RWPE2 (cell line): ENCODE measurements at regions not wholly inside any gene's neighbourhood (a gene's known extent, or its start where the extent isn't known, plus 50 kb on each side); places are given as distances from the start of the nearest gene placed in this dataset.

Source experiments
- ATAC-seq: fragments of 200-7000 bp; cut with Tn5 transposase; 3 replicates; pipeline ENCODE4 v1.9.1; 2021; ENCODE audit warnings: low read depth
- DNase-seq: peaks from one replicate; pipeline ENCODE4 v3.0.0-alpha.2; 2020; ENCODE audit warnings: low spot score
- H3K27ac ChIP-seq: fragments of 450-650 bp; 2 replicates; pipeline ENCODE4 v1.5.1; 2017; ENCODE audit warnings: mild to moderate bottlenecking; ENCODE audit not compliant: poor library complexity, severe bottlenecking
- H3K27me3 ChIP-seq: fragments of 250-450 bp; sonication (Bioruptor Pico); 2 replicates; pipeline ENCODE4 v1.5.1; 2021; ENCODE audit warnings: mild to moderate bottlenecking, moderate library complexity; ENCODE audit not compliant: insufficient read depth, poor library complexity, severe bottlenecking
- H3K36me3 ChIP-seq: fragments of 250-450 bp; sonication (Bioruptor Pico); 2 replicates; pipeline ENCODE4 v1.5.1; 2020; ENCODE audit warnings: low read depth, mild to moderate bottlenecking, moderate library complexity
- H3K4me1 ChIP-seq: fragments of 250-450 bp; sonication (Bioruptor Pico); 2 replicates; pipeline ENCODE4 v1.5.1; 2021; ENCODE audit warnings: mild to moderate bottlenecking, moderate library complexity; ENCODE audit not compliant: insufficient read depth, poor library complexity, severe bottlenecking
- H3K4me3 ChIP-seq: fragments of 250-450 bp; sonication (Bioruptor Pico); 2 replicates; pipeline ENCODE4 v1.5.1; 2021; ENCODE audit warnings: mild to moderate bottlenecking, moderate library complexity; ENCODE audit not compliant: severe bottlenecking
- H3K9me3 ChIP-seq: fragments of 250-450 bp; sonication (Bioruptor Pico); 2 replicates; pipeline ENCODE4 v1.5.1; 2021; ENCODE audit warnings: mild to moderate bottlenecking, moderate library complexity; ENCODE audit not compliant: severe bottlenecking
- TF ChIP-seq, protein P1 (sequence below): fragments of 450-650 bp; IDR thresholded peaks from one replicate; pipeline ENCODE4 v1.5.1; 2017; ENCODE audit warnings: mild to moderate bottlenecking, moderate library complexity; ENCODE audit not compliant: poor library complexity, severe bottlenecking

DNA sequence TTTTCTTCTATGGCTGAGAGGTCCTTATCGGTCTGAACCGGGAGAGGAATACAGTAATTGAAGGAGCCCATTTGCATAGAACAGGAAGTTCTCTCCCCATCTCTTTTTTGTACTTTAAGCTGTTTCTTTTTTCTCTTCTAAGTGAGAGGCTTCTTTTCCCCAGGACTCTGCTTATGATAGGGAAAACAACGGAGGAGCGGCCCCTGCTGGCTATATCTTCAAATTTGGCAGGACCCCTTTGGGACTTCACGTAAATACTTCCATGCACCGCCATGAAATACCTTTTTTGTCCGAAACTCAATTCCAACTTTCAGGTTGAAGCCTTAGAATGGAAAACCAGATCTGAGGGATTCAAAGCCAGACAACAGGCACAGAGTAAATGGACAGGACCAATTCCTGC, 1153.0 kb upstream of the INTU start:
- Histone ChIP-seq H3K4me3 (no peak overlapping the region), H3K27ac (no peak overlapping the region), H3K36me3 (no peaks in the 10 kb centered on the region), H3K4me1 (no peaks in the 10 kb centered on the region), H3K9me3 (no peaks in the 10 kb centered on the region), H3K27me3 (no peaks in the 10 kb centered on the region)
- TF ChIP-seq, protein P1, sequence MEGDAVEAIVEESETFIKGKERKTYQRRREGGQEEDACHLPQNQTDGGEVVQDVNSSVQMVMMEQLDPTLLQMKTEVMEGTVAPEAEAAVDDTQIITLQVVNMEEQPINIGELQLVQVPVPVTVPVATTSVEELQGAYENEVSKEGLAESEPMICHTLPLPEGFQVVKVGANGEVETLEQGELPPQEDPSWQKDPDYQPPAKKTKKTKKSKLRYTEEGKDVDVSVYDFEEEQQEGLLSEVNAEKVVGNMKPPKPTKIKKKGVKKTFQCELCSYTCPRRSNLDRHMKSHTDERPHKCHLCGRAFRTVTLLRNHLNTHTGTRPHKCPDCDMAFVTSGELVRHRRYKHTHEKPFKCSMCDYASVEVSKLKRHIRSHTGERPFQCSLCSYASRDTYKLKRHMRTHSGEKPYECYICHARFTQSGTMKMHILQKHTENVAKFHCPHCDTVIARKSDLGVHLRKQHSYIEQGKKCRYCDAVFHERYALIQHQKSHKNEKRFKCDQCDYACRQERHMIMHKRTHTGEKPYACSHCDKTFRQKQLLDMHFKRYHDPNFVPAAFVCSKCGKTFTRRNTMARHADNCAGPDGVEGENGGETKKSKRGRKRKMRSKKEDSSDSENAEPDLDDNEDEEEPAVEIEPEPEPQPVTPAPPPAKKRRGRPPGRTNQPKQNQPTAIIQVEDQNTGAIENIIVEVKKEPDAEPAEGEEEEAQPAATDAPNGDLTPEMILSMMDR, result no peak
- ATAC-seq (no peak), DNase-seq (no peak)

DNA sequence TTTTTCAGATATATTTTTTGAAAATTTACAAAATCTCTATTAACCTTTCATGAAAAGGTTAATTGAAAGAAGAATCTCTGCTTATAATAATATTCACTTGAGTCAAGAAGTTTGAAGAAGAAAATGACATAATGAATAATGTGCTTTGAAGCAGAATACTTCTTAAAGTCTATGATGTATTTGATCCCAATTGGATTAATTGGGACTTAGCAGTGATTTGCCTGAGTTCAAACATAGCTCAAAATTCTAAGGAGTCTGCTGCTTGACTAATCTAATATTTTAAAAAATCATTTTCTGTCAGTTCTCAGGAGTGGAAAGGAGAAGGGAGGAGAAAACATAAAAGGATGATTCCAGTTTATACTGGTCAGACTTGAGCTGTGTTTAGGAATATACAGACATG, 1150.4 kb upstream of the INTU start:
- no peaks in the 10 kb centered on the region for H3K9me3 ChIP-seq
- TF ChIP-seq, protein P1, result no peak
- no peak for ATAC-seq
- H3K4me1 ChIP-seq, result no peaks in the 10 kb centered on the region
- H3K36me3 ChIP-seq, result no peaks in the 10 kb centered on the region
- no peak overlapping the region for H3K27ac ChIP-seq
- H3K4me3 ChIP-seq, result no peak overlapping the region
- no peaks in the 10 kb centered on the region for H3K27me3 ChIP-seq
- no peak for DNase-seq

DNA sequence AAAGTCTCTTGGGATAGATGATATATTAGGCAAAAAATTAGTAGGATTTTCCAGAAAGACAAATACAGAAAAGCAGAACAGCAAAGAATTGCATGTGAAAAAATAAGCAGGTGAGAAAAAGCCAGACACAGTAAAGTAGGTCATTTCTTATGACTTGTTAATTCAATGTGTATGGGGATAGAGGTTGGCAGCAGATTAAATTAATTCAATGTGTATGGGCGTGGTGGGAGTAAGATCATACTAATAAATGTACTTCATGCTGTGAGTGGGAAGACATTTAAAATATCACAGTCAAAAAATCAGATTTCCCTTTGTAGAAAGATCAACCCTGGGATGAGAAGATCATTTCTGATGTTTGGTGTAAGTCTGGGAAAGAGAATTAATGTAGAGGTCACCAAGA, 1146.4 kb upstream of the INTU start:
- ATAC-seq, result no peak
- TF ChIP-seq, protein P1, result no peak
- Histone ChIP-seq H3K9me3 (no peaks in the 10 kb centered on the region), H3K27ac (no peak overlapping the region), H3K4me1 (no peaks in the 10 kb centered on the region), H3K36me3 (no peaks in the 10 kb centered on the region), H3K4me3 (no peak overlapping the region), H3K27me3 (no peaks in the 10 kb centered on the region)
- DNase-seq, result no peak

DNA sequence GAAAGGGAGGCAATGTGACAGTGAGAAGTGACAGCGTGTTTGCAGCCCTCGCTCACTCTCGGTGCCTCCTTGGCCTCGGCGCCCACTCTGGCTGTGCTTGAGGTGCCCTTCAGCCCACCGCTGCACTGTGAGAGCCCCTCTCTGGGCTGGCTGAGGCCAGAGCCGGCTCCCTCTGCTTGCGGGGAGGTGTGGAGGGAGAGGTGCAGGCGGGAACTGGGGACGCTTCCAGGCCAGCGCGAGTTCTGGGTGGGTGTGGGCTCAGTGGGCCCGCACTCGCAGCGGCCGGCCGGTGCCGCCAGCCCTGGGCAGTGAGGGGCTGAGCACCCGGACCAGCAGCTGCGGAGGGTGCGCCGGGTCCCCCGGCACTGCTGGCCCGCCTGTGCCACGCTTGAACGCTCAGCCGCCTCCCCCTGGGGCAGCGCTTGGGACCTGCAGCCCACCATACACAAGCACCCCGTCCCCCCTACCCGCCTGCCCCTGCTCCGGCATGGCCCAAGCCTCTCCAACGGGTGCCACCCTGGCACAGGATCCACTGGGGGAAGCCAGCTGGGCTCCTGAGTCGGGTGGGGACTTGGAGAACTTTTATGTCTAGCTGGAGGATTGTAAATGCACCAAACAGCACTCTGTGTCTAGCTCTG, 1142.8 kb upstream of the INTU start:
- Histone ChIP-seq H3K4me3 (no peak overlapping the region), H3K4me1 (no peaks in the 10 kb centered on the region), H3K27me3 (no peaks in the 10 kb centered on the region), H3K36me3 (no peaks in the 10 kb centered on the region), H3K27ac (no peak overlapping the region), H3K9me3 (no peaks in the 10 kb centered on the region)
- TF ChIP-seq, protein P1, result no peak
- ATAC-seq, result no peak
- DNase-seq, result no peak

DNA sequence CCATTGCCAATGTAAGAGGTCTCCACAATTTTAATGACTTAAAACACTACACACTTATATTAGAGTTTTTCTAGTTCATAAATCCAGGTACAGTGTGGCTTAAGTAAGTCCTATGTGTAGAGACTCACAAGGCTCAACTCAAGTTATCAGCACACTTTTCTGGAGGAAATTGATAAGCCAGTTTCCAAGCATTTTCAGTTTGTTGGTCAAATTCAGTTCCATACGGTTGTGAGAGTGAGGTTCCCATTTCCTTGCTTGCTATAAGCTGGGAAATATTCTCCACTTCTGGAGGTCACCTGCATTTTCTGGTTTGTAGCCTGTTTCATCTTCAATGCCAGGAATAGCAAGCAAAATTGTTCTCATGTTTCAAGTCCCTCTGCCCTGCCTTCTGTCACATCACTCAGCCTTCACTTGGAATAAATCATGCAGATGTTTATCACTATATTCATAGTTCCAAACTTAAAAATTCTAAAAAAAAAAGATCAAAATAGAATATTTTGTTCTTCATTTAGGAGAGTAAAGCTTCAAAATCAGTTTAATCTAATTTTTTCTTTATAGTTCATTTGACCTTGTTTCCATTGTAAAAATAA, 1137.5 kb upstream of the INTU start:
- ATAC-seq (no peak), DNase-seq (no peak)
- H3K27me3 ChIP-seq, result no peaks in the 10 kb centered on the region
- H3K36me3 ChIP-seq, result no peaks in the 10 kb centered on the region
- H3K27ac ChIP-seq, result no peak overlapping the region
- H3K9me3 ChIP-seq, result no peaks in the 10 kb centered on the region
- TF ChIP-seq, protein P1, result no peak
- H3K4me1 ChIP-seq, result no peaks in the 10 kb centered on the region
- H3K4me3 ChIP-seq, result no peak overlapping the region
